Stimulated activated naive CD4-positive, alpha-beta T cell treated with Interleukin-2 at 50 U/mL for 16 hours (primary cell): ENCODE measurements at regions not wholly inside any gene's neighbourhood (a gene's known extent, or its start where the extent isn't known, plus 50 kb on each side); places are given as distances from the start of the nearest gene placed in this dataset.
A peak's percentile ranks its signal among the peaks of the same experiment; 100 is the strongest.
"Not testable (repeated sequence)": the region's sequence is repeated elsewhere in the genome, so short reads cannot be mapped to it uniquely, and the experiment has no call there.

Experiments used
- DNase-seq: peaks from one replicate; lab custom pipeline; 2025; lab: John Stamatoyannopoulos, UW

DNA sequence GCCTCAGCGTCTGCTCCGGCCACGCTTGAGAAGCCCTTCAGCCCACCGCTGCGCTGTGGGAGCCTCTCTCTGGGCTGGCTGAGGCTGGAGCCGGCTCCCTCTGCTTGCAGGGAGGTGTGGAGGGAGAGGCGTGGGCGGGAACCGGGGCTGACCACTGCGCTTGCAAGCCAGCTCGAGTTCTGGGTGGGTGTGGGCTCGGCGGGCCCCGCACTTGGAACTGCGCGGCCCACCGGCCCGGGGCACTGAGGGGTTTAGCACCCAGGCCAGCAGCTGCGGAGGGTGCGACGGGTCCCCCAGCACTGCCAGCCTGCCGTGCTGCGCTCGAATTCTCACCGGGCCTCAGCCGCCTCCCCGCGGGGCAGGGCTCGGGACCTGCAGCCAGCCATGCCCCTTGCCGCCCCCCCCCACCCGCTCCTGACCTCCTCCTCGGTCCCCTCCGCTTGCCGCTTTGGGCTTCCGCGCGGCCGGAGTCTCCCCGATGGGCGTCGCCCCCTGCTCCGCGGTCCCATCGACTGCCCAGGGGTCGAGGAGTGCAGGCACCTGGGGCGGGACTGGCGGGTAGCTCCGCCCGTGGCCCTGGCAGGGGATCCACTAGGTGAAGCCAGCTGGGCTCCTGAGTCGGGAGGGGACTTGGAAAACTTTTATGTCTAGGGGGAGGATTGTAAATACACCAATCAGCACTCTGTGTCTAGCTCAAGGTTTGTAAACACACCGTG, 106.7 kb downstream of the RAP2B start:
- DNase-seq = no peak

DNA sequence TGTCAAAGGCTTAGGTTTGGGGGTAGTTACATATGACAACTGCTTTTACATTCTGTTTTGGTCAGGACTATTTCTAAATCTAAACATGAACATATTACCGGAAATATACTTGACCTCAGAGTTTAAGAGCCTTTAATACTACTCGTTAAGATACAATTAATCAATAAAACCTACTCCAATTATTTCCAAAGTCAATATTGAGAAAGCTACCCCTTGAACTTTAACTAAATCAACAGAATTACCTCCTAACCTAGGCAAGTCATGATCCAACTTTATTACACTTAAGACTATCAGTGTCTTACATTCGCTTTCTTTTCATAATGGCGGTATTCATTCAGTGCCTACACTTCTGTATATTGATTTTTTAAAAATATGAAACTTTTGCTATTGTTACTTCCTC, 107.7 kb downstream of the RAP2B start:
- DNase-seq = no peak

DNA sequence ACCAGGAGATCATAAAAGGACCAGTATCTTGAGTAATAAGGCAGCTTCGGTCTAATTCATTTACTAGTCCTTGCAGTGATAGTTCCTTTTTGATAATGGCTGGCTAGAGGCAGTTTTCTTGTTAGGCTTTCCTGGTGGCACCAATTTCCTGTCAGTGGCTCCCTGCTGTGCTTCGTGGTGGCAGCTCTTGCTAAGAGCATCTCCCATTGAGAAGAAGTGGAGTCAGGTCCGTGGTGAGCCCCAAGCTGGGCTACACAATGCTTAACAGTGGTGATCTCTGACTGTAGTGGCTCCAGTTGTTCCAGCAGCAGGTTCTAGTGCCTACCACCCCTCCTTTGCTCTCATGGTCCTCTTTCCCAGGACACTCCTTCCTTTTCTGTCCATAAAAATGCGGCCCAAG, 111.2 kb downstream of the RAP2B start:
- no peak for DNase-seq

DNA sequence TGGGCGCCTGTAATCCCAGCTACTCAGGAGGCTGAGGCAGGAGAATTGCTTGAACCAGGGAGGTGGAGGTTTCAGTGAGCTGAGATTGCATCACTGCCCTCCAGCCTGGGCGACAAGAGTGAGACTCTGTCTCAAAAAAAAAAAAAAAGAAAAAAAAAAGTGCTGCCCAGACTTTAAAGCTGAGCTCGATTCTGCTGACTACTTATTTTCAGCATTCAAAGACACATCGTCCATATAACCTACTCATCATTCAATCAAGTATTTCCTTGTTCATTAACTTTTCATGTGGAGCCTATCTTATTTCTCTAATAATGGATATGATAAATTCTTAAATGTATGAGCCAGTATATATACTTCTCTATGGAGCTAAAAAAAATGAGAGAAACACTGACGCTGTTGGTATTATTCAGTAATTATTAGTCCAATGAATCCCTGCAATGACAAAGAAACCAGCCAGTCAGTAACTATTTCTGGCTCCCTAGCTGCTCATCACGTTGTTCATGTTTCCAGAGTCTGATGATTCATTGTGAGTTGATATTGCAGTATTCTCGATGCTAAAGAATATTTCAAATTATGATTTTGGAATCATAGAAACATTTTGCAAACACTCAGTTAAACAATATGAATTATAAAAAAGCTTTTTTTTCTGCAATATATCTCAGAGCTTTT, 111.9 kb downstream of the RAP2B start:
- no peak for DNase-seq

DNA sequence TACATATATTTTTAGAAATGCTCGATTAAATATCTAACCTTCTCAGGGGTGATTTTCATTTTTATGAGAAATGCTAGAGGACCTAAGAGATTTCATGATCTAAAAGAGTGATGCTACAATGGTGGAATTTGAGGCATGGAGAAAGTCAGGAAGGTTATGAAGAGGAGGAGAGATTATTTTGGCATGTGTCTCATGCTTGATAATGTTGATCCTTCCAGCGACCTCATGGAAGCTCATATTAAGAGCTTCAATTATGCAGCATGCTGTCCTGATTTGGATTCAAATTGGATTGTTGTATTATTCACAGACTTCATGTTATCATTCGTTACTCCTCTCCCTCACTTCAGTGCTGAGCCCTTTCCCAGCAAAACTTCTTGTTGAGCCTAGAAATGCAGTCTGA, 112.5 kb downstream of the RAP2B start:
- DNase-seq = no peak

DNA sequence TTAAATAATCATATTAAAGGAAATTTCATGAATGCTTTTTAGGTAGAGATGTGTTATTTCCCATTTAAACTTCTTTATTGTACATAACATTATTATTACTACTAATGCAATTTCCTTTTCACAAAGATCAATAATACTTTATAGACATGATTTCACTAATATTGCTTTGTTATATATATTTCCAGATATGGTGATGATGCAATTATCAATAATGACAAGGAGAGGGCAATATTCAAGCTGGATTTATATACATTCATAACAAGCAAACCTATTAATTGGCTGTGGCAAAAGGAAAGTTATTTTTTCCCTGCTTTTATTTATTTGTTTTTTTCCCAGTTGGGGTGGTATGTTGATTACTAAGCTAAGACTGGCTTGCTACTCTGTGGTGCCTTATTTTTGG, 113.5 kb downstream of the RAP2B start:
- no peak for DNase-seq

DNA sequence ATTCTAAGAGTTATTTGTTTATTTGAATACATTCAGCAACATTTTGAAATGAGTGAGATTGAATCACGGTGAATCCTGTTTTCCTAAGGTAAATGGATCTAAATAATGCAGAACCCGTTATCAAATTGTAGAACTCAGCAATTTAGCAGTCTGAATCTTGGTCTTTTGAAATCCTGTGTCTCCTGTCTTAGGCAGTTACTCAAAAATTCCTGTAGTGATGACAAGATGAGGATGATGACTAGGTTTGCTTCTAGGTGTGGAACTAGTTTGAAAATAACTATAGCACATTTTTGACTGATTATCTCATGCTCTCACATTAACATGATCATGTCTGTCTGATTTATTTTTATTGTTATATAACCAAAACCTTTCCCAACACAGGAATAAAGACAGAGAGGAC, 115.0 kb downstream of the RAP2B start:
- no peak for DNase-seq

DNA sequence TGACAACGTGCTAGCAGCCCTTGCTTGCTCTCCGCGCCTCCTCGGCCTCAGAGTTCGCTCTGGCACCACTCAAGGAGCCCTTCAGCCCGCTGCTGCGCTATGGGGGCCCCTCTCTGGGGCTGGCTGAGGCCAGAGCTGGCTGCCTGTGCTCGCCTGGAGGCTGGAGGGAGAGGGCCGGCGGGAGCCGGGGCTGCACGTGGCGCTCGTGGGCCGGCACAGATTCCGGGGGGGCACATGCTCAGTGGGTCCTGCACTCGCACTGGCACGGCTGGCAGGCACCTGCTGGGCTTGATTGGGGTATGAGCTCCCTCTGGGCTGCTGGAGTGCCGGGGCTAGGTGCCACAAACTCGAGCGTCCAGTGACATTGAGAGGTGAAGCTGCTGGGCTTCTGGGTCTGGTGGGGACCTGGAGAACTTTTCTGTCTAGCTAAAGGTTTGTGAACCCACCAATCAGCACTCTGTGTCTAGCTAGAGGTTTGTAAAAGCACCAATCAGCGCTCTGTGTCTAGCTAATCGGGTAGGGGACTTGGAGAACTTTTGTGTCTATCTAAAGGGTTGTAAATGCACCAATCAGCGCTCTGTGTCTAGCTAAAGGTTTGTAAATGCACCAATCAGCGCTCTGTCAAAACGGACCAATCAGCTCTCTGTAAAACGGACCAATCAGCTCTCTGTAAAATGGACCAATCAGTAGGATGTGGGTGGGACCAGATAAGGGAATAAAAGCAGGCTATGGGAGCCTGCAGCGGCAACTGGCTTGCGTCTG, 119.4 kb downstream of the RAP2B start:
- not testable (repeated sequence) for DNase-seq

DNA sequence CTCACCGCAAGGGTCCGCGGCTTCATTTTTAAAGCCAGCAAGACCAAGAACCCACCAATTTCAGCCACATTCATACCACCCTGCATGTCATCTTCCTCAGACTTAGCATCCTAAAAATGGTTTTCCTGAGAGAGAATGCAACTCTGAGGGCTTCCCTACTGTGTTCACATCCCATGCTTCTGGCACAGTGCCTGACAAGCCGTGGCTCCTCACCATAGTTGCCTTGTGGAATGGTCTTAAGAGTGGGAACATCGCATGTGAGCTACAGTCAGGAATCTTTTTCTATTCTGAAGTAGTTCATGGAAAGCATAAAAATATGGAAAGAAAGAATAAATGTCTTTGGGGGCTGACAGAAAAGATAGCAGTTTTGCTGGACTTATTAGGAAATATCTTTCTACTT, 120.3 kb downstream of the RAP2B start:
- DNase-seq = no peak

DNA sequence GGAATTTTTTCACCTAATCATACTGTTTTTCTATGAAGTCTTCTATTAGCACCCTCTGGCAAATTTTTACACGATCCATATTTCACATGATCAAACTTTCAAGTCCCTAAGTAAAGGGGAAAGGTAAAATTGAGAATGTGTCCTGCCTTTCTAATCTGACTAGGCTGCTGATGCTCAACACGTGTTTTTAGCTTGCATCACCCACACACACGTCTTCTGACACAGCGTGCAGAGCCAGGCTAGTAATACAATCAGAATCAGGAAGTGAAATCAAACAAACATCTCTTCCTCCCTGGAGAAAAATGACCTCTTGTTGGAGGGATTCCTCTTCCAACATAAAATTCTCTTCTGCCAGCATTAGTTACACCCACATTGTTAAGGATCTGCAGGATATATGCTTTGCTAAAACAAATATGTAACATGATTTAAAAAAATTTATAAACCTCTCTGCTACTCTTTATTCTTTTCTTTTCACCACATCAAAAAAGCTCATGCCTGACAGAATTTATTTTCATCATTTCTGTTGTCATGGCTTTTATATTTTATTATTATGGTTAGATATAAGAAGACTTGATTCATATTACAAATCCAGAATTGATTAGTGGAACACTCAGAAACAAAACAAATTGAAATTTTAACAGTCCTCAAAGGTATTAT, 122.4 kb downstream of the RAP2B start:
- DNase-seq = peak; percentile 25

DNA sequence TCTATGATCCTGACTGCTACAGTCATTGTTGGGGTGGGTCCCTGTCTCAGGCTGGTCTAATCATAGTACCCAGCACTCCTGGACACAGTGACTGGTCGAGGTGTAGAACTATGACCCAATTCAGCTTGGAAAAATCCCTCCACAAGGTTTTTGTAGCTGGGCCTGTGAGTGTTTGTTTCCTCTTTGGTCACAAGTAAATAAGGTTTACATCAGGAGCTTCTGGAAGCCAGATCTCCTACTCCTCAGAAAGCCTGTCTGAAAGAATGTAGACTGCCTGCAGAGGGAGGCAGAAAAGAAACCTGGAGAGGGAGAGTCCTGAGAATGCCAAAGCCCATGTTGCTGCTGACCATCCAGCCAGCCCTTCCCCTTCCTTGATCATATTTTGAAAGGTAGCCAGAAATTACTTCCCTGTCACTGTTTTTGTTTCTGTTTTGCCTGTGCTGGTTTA, 123.2 kb downstream of the RAP2B start:
- DNase-seq = no peak

DNA sequence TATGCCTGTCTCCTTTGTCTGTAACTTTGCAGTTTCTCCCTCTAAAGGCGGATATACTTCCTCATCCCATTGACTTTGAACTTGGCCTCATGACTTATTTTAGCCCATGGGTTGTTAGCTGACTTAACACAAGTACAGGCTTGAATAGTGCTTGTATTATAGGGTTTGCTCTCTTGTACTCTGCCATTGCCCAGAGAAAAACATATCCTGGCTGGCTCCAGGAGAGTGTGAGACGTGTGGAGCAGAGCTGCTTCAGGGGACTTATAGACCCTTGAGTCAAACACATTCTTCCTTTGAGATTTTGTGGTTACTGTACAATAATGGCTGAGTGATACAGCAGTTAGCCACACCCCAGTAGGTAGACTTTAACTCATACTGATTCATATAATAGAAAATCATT, 124.0 kb downstream of the RAP2B start:
- no peak for DNase-seq

DNA sequence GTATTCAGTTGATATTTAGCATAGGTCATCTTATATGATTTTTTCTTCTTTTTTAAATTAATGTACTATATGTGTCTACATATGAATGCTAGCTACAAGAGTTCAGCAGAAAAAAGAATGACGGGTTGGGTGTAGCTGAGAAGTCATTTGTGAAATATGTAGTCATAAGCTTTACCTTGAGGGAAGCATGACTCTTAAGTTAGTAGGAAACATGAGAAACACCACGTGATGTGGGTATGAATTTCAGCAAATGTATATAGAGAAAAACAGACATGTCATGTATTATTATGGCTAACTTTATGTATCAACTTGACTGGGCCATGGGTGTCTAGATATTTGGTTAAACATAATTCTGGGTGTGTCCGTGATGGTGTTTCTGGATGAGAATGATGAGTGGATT, 125.0 kb downstream of the RAP2B start:
- no peak for DNase-seq

DNA sequence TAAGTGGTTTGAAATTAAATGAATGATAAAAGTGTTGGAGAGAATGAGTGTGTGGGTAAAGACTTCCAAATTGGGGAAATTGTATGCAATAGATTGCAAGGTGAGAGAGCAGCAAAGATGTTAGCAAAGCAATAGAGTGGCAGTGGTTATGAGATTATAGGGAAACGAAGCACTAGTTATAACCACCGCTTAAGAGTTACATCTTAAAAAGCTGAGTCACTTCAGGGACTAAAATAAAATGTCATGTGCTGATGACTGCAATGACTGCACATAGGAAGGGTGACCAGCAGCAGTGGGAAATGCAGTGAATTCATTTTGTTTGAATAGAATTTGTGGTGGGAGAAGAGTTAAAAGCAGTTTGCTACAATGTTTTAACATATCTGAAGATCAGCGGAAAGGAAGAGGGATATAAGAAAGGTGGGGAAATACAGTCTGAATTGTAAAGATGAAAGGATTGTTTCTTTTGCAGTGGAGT, 127.3 kb downstream of the RAP2B start:
- DNase-seq = no peak

DNA sequence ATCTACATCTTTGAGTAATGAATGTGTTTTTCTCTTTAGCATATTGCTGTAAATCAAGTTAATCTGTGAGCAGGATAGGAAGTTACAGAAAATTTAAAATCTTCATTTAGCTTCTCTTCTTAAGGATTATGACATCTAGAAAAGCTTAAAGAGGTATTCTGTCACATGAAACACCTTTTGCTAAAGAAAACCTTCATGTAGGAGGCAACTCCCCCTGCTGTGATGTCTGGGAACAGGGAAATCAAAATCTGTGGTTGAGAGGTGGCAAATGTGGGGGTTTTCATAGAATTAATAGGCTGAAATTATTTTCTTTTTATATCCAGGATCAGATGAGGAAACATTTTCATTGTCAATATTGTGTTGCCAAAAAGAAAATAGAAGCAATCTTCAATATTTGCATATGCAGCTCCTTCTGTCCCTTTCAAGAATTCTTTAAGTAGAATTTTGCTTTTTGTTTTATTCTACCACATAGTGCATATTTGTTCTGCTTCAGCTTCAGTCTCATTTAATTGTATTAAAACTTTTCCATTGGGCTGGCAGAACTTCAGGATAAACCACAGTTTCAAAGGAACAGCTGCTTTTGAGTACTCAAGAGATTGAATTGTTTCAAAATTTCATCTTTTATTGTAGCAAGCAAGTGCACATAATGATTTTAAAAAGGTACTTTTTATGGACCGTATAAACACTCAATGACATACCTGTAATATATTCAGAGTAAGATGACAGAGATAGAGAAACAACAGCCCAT, 128.4 kb downstream of the RAP2B start:
- DNase-seq = no peak

DNA sequence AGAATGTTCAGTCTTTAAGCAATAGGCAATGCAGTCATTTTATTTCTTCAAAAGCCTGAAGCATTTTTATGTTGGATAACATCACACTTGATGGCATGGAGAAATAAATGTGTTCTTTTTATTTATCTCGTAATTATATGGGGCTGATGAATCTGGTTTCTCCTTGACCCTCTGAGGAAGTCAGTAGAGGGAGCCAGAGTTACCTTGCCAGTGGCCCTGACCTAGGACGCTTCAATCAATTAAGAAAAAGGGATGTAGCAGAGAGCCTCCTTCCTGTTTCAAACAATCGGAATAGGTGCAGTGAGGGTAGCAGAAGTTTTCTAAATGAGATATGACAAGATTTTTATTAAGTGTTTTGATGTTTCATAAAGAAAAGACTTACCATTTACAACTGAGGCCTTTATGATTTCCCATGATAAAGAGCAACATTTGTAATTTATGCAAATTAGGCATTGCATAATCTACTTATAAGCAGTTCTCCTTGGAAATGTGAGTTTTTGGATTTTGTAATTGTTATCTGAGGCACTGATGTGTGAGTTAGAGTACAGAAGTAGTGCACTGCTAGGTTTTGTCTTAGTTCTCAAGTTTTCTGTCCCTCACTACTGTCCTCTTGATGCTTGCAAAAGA, 129.1 kb downstream of the RAP2B start:
- DNase-seq = no peak

DNA sequence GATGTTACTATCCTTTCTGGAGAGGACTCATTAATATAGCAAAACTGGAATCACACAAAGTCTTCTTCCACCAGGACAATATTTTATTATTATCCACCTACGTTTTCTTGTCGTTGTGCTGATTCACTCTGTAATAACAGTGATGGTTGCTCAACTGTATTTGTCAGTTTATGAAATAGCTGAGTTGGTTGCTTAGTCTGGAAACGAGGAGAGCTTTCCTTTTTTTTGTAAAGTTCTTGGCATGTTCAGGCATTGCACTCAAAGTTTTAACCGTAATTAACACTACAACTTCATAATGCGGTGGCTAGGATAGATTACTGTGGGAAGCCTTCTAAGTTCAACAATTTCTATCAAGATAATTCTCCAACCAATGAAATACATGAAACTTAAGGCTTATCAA, 131.2 kb downstream of the RAP2B start:
- no peak for DNase-seq

DNA sequence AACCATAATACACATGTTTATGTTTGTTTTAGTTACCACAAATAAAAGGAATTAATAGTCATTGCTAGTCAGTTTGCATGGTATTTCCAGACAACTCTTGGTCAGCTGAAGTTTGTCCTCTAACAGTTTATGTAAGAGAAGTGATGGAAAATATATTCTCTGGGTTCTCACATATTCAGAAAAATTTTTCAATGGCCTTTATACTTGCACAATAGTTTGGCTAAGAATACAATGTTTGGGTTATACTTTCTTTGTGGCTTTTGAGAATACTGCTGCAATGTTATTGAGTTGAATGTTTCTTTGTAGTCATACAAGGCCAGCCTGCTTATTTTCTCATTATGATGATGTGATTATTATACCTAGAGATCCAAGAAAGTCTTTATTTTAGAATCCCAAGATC, 133.9 kb downstream of the RAP2B start:
- DNase-seq = no peak

DNA sequence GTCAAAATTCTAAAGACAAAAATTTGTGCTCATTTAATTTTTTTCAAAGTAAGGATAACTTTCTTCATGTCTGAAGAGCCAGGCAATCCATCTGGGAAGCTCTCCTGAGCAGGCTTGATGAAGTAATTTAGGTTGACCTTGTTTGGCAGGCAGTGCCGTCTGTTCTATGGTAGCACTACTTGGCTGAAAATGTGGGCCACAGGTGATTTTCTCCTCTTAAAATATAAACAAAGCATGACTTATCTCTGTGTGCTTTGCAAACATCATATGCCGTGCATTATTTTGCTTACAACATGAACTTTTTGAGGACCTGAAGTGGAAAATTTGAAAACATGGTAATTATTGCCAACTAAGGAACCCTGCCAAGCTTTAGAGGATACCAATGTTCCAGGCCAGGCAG, 143.2 kb downstream of the RAP2B start:
- DNase-seq = no peak

DNA sequence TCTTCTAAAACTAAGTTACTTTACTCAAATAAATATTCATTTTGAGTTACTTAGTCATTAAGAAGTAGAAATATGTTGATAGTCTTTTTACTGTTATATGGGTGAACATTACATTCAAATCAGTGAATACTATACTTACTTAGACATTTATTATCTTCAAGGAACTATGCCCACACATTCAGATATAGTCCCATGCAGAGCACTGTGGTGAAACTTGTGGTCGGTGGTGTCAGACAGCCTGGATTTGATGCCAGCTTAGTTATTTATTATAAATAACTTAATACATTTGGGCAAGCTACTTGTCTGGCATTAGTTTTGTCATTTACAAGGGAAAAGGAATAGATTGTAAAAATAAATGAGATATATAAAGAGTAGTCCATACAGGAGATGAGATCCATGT, 149.5 kb downstream of the RAP2B start:
- no peak for DNase-seq

DNA sequence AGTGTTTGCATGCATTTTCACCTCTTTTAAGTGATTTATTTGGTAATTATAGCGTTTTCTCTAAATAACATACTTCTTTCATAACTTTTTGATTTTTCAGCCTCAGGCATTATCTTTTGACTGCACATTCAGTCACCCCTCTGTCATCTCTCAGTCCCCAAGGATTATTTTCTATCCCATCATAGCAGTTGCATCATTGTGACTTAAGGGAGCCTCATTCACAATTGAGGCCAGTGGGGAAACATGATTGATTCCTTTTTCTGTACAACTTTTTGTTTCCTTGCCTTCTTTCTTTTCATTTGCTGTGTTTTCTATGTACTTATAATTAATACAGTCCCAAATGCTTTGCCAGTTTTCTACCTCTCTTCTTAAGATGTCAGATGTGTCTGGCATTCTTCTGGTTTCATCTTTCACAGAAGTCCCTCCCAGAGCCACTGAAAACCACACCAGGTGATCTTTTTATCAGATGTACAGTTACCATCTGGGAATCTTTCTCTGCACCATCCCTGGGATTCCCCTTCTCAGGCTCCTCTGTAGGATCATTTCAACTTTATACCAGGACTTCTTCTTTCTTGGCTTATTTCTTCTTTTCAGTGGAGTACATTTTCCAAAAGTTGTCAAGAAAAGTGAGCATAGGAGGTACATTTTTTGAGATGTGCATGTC, 151.4 kb downstream of the RAP2B start:
- no peak for DNase-seq
